HEK293 (cell line): ENCODE measurements at regions not wholly inside any gene's neighbourhood (a gene's known extent, or its start where the extent isn't known, plus 50 kb on each side); places are given as distances from the start of the nearest gene placed in this dataset.

Experiments
- ZNF391 ChIP-seq: fragments of 450-650 bp; formaldehyde crosslinking; IDR thresholded peaks from 2 replicates; pipeline ENCODE4 v1.5.1; 2016; ENCODE audit warnings: low read depth, missing biosample characterization, missing genetic modification characterization, borderline replicate concordance
- TF ChIP-seq, protein P1 (sequence below): fragments of 450-650 bp; formaldehyde crosslinking; IDR thresholded peaks from 2 replicates; pipeline ENCODE4 v1.5.1; 2016; ENCODE audit warnings: missing biosample characterization, missing genetic modification characterization

DNA sequence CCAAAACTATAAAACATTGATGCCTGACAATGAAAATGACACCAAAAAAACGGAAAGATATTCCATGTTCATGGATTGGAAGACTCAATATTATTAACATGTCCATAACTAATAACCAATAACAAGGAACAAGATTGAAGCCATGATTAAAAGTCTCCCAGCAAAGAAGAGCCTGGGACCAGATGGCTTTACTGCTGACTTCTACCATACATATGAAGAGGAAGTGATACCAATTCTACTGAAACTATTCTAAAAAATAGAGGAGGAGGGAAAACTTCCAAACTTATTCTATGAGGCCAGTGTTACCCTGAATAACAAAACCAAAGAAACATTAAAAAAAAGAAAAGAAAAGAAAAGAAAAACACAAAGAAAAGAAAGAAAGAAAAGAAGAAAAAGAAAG is 54.6 kb upstream of the ATF7IP start:
- TF ChIP-seq ZNF391 (tag by site-specific recombination): no peak
- TF ChIP-seq, protein P1, sequence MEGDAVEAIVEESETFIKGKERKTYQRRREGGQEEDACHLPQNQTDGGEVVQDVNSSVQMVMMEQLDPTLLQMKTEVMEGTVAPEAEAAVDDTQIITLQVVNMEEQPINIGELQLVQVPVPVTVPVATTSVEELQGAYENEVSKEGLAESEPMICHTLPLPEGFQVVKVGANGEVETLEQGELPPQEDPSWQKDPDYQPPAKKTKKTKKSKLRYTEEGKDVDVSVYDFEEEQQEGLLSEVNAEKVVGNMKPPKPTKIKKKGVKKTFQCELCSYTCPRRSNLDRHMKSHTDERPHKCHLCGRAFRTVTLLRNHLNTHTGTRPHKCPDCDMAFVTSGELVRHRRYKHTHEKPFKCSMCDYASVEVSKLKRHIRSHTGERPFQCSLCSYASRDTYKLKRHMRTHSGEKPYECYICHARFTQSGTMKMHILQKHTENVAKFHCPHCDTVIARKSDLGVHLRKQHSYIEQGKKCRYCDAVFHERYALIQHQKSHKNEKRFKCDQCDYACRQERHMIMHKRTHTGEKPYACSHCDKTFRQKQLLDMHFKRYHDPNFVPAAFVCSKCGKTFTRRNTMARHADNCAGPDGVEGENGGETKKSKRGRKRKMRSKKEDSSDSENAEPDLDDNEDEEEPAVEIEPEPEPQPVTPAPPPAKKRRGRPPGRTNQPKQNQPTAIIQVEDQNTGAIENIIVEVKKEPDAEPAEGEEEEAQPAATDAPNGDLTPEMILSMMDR (tag by site-specific recombination): no peak
